IgD-negative memory B cell (primary cell): ENCODE measurements at regions not wholly inside any gene's neighbourhood (a gene's known extent, or its start where the extent isn't known, plus 50 kb on each side); places are given as distances from the start of the nearest gene placed in this dataset.
"Not testable (repeated sequence)": the region's sequence is repeated elsewhere in the genome, so short reads cannot be mapped to it uniquely, and the experiment has no call there.

Experiments used
- H3K27ac Mint-ChIP-seq, 3 donors: one replicate each; pipeline ENCODE4 v1.8.0; 2020 to 2022; ENCODE audit warnings: mild to moderate bottlenecking in 3 of 3, mixed read lengths in 3 of 3, moderate library complexity in 1 of 3
- H3K27me3 Mint-ChIP-seq: one replicate; pipeline ENCODE4 v1.8.0; 2021; ENCODE audit warnings: mixed read lengths
- H3K36me3 Mint-ChIP-seq: one replicate; pipeline ENCODE4 v1.8.0; 2020; ENCODE audit warnings: mild to moderate bottlenecking, mixed read lengths
- H3K4me1 Mint-ChIP-seq, 3 donors: one replicate each; pipeline ENCODE4 v1.8.0; 2020 to 2022; ENCODE audit warnings: mixed read lengths in 3 of 3, mild to moderate bottlenecking in 1 of 3
- H3K4me3 Mint-ChIP-seq, 4 donors: one replicate each; pipeline ENCODE4 v1.8.0; 2020 to 2022; ENCODE audit warnings: mild to moderate bottlenecking in 4 of 4, mixed read lengths in 4 of 4, moderate library complexity in 3 of 4
- H3K9me3 Mint-ChIP-seq, 3 donors: one replicate each; pipeline ENCODE4 v1.8.0; 2020 to 2021; ENCODE audit warnings: mixed read lengths in 3 of 3, mild to moderate bottlenecking in 1 of 3

DNA sequence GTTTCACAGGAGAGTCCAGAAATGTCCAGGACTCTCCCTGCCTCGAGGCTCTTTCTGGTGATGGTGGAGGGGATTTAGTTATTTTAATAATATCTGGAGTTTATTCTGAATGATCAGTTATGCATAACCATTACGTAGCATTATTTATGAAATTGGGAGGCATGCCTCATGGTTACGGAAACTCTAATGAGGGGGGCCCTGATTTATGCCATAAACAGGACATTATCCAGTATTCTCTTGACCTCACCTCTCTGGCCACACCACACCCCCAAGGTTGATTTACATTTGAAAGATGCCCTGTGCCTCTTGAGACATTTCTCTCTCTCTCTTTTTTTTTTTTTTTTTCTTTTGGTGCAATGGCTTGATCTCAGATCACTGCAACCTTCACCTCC is 268.8 kb downstream of the TFAP2C start:
- peaks cover 3% of the 10 kb centered on the region for H3K27me3 Mint-ChIP-seq
- peaks cover 2 to 8% (median 4%) of the 10 kb centered on the region in 3 donors for H3K9me3 Mint-ChIP-seq
- peaks cover 3% of the 10 kb centered on the region for H3K36me3 Mint-ChIP-seq
- H3K4me1 Mint-ChIP-seq, result peaks cover 0 to 2% (median 0%) of the 10 kb centered on the region in 3 donors
- H3K27ac Mint-ChIP-seq, result no peak overlapping the region
- no peak overlapping the region for H3K4me3 Mint-ChIP-seq

DNA sequence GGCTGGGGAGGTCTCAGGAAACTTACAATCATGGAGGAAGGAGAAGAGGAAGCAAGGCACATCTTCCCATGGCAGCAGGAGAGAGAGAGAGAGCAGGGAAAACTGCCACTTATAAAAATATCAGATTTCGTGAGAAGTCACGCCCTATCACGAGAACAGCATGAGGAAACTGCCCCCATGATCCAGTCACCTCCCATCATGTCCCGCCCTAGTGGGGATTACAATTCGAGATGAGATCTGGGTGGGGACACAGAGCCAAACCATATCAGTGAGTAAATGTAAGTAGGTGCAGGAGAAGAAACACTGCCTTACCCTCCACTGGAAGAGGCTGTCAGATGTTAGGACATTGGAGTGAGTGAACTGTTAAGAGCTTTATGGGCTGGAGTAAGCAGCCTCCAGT is 270.4 kb downstream of the TFAP2C start:
- peaks cover 2 to 8% (median 6%) of the 10 kb centered on the region in 3 donors for H3K9me3 Mint-ChIP-seq
- no peak overlapping the region for H3K27ac Mint-ChIP-seq
- no peak overlapping the region for H3K4me3 Mint-ChIP-seq
- peaks cover 3% of the 10 kb centered on the region for H3K27me3 Mint-ChIP-seq
- peaks cover 3% of the 10 kb centered on the region for H3K36me3 Mint-ChIP-seq
- H3K4me1 Mint-ChIP-seq, result peaks cover 0 to 1% (median 0%) of the 10 kb centered on the region in 3 donors

DNA sequence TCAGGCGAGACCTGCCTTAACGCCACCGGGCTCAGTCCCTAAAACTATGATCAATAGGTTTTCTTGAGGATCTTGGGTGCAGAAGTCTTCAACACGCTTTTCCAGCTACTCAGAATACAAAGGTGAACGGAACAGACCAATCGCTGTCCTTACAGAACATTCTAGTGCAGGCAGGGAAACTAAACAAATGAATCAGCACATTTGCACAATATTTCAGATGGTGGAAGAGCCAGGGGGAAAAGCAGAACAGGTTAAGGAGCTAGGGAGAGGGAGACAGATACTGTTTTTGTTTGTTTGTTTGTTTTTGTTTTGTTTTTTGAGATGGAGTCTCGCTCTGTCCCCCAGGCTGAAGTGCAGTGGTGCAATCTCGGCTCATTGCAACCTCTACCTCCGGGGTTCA is 271.1 kb downstream of the TFAP2C start:
- H3K4me3 Mint-ChIP-seq, result no peak overlapping the region
- H3K9me3 Mint-ChIP-seq, result peaks cover 2 to 8% (median 6%) of the 10 kb centered on the region in 3 donors
- no peak overlapping the region for H3K27ac Mint-ChIP-seq
- H3K27me3 Mint-ChIP-seq, result peaks cover 3% of the 10 kb centered on the region
- no peaks in the 10 kb centered on the region for H3K4me1 Mint-ChIP-seq
- H3K36me3 Mint-ChIP-seq, result peaks cover 3% of the 10 kb centered on the region

DNA sequence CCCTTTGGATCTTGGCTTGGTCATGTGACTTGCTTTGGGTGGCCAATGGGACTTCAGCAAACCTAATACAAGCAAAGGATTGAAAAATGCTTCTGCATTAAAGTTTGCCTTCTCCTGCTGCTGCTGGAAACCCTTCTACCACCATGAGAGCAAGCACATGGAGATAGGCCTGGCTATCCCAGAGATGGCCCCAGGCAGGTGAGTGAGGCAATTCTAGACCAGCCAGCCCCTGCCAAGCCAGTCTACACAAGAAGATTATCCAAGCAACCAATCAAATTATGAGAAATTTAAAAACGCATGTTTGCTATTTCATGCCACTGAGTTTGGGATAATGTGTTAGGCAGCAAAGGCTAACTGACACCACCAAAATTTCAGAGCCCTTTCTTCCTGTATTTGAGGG is 274.3 kb downstream of the TFAP2C start:
- Mint-ChIP-seq H3K27me3 (no peaks in the 10 kb centered on the region), H3K9me3 (peaks cover 2 to 6% (median 4%) of the 10 kb centered on the region in 3 donors), H3K36me3 (peaks cover 3% of the 10 kb centered on the region), H3K4me1 (no peaks in the 10 kb centered on the region), H3K4me3 (no peak overlapping the region), H3K27ac (no peak overlapping the region)

DNA sequence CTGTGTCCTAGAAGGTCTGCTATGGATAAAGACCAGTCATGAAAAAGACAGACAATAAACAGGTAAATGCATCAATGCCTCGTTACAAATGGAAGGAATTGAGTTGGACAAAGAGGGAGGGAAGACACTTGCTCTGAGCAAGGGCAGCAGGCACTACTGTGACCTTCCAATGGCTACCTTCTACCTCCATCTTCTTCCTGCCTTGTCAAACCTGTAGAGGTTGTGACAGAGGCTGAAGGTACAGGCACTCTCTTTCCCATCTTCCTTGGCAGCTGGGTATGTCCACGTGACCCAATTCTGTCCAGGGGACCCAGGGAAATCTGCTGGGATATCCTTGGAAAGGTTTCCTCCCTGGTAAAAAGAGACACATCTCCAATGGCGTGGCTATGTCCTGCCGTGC is 274.8 kb downstream of the TFAP2C start:
- Mint-ChIP-seq H3K4me1 (no peaks in the 10 kb centered on the region), H3K4me3 (no peak overlapping the region), H3K27ac (no peak overlapping the region), H3K9me3 (peaks cover 2 to 6% (median 4%) of the 10 kb centered on the region in 3 donors), H3K36me3 (peaks cover 3% of the 10 kb centered on the region), H3K27me3 (no peaks in the 10 kb centered on the region)

DNA sequence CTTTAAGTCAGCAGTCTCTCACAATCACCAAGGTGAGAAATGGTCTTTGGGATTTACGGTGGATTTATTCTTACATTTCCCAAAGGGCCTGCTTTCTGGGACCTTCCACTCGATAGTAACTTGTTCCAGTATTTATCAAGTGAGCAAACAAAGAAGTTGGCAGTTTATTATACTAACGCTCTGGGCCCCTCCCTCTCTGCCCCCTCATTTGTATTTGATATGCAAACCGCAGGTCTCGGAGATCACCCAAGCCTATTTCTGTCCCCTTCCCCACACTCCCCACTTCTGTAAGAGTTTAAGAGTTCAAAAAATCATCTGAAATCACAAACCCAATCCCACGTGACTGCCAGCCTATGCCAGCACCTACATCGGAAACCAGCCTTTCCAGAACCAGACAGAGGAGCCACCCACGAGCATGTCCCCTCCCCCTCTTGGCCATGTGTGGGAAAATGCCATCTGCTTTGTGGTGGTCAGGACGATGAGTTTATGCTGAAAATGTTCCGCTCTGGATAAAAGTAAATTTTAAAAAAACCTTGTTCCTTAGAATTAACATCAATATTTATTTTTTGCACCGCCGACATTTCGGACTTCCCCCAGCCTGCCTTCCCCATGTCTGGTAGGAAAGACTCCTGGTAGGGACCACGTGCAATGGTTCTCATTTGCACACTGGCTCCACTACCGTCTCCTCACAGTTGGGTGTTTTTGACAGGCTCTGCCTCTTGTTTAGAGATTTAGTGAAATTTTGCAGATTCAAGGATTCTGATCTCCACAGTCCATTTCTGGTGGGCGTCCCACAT is 281.0 kb downstream of the TFAP2C start:
- H3K9me3 Mint-ChIP-seq, result peaks cover 0 to 6% (median 0%) of the 10 kb centered on the region in 3 donors
- H3K4me3 Mint-ChIP-seq, result no peak overlapping the region
- no peak overlapping the region for H3K27ac Mint-ChIP-seq
- no peaks in the 10 kb centered on the region for H3K36me3 Mint-ChIP-seq
- no peaks in the 10 kb centered on the region for H3K27me3 Mint-ChIP-seq
- H3K4me1 Mint-ChIP-seq, result no peaks in the 10 kb centered on the region

DNA sequence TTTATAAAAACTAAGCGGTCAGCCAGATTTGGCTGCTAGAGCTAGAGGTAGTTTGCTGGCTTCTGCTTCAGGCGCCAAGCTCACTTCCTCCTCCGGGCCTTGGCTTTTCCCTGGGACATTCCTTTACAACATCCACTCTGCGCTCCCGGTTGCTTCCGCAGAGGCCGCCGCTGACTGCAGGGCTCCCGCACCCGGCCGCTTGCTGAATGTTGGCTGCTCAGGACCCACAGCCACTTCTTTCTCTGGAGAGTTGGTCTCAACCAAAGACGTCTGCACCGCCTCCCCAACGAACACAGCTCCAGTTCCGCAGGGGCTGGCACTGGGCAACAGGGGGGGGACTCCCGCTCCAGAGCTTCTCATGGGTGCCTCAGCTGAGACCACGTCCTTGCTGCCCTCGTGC is 282.8 kb downstream of the TFAP2C start:
- H3K36me3 Mint-ChIP-seq, result no peaks in the 10 kb centered on the region
- no peak overlapping the region for H3K27ac Mint-ChIP-seq
- no peak overlapping the region for H3K4me3 Mint-ChIP-seq
- no peaks in the 10 kb centered on the region for H3K4me1 Mint-ChIP-seq
- no peaks in the 10 kb centered on the region for H3K27me3 Mint-ChIP-seq
- peaks cover 0 to 6% (median 0%) of the 10 kb centered on the region in 3 donors for H3K9me3 Mint-ChIP-seq

DNA sequence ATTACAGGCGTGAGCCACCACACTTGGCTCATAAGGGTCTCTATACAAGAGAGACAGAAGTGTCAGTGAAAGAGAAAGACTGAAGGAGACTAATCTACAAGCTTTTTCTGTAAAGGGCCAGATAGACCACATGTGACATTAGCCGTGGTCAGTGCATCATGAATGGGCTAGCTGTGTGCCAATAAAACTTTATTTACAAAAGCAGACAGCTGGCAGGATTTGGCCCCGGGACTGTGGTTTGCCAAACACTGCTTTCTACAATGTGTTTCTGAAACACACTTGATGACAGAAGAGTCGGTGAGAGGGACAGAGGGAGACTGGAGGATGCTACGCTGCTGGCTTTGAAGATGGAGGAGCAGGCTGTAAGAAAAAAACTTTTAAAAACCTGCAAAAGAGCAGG is 285.4 kb downstream of the TFAP2C start:
- Mint-ChIP-seq H3K4me3 (no peak overlapping the region), H3K36me3 (no peaks in the 10 kb centered on the region), H3K27me3 (no peaks in the 10 kb centered on the region), H3K27ac (no peak overlapping the region), H3K9me3 (peaks cover 0 to 6% (median 0%) of the 10 kb centered on the region in 3 donors), H3K4me1 (peaks cover 0 to 2% (median 0%) of the 10 kb centered on the region in 3 donors)

DNA sequence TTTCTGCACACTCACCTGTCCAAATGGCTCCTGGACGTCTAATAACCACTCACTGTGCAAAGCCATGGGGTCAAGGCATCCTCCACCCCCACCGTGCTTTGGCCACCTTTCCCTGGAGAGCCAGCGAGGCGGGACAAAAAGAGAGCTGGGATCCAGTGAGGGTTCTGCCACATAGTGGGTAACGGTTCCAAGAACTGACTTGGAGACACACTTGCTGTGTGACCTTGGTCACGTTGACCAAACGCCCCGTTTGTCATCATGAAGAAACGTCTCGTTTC is 287.2 kb downstream of the TFAP2C start:
- H3K36me3 Mint-ChIP-seq, result no peaks in the 10 kb centered on the region
- peaks cover 0 to 2% (median 0%) of the 10 kb centered on the region in 3 donors for H3K9me3 Mint-ChIP-seq
- H3K27ac Mint-ChIP-seq, result no peak overlapping the region
- peaks cover 0 to 2% (median 0%) of the 10 kb centered on the region in 3 donors for H3K4me1 Mint-ChIP-seq
- H3K4me3 Mint-ChIP-seq, result no peak overlapping the region
- H3K27me3 Mint-ChIP-seq, result no peaks in the 10 kb centered on the region

DNA sequence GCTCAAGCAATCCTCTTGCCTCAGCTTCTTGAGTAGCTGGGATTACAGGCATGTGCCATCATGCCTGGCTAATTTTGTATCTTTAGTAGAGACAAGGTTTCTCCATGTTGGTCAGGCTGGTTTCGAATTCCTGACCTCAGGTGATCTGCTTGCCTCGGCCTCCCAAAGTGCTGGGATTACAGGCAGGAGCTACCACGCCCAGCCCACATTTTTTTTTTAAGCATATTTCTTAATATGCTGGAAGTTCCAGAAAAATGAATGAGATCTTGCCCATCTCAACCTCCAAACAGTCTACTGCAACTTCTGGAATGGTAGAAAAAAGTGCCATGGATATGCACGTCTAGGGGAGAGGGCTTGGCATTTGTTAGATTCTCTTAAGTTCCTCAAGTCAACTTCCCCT is 290.9 kb downstream of the TFAP2C start:
- H3K4me3 Mint-ChIP-seq, H3K27ac Mint-ChIP-seq, H3K36me3 Mint-ChIP-seq, H3K9me3 Mint-ChIP-seq, H3K4me1 Mint-ChIP-seq: not testable (repeated sequence)
- peaks cover 13% of the 10 kb centered on the region for H3K27me3 Mint-ChIP-seq

DNA sequence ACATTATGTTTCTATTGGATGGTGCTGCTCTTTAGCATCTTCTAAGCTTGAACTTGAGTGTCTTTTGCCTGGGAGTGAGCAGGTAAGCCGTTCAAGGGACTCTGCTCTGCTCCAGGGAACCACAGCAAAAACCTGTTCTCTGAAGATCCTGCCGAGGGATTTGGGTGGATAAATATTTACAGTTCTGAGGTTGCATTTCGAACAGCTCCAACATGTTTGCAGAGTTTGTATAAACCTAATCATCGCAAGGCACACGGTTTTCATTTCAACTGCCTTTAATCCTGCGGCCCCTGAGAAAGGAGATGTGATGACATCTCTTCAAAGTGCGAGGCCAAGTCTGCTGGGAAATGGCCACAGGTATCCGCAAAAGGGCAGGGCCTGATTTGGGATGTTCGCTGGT is 293.4 kb downstream of the TFAP2C start:
- Mint-ChIP-seq H3K4me3 (no peak overlapping the region), H3K27me3 (peaks cover 30% of the 10 kb centered on the region), H3K36me3 (no peaks in the 10 kb centered on the region), H3K27ac (no peak overlapping the region), H3K9me3 (peaks cover 0 to 4% (median 0%) of the 10 kb centered on the region in 3 donors), H3K4me1 (peaks cover 0 to 2% (median under 1%) of the 10 kb centered on the region in 3 donors)

DNA sequence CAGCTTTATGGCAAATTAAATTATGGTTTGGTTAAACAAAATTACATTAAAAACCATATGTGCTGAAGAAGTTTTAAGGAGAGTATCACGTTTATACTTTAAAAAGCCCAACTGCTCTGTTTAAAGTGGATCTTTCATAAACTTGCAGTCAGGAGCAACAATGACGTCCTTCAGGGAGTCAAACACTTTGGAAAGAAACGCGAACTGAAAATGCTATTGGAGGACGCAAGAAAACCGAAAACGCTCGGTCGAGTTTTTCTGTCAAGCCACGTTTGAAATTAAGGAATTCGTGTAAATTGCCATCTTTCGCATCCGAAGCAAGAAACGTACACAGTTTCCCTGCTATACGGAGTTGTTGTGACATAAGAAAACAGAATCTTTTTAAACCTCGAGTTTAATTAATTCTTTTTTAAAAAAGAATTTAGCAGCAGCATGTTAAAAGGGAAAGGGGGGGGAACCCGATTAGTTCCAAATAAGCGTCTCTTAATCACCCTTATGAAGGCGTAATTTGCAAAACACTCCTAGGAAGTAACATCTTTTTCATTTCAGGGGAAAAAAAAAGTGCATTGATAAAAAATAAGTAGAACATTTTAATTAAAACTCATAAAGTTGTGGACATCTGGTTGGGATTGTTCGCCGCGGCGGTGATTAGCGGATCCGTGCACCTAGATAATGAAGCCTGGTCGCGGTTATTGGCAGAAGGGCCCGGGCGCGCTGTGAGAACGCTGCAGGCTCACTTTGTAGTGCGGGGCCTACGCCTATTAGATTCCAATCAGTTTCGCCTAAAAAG is 295.4 kb downstream of the TFAP2C start:
- Mint-ChIP-seq H3K9me3 (peaks cover 0 to 4% (median 0%) of the 10 kb centered on the region in 3 donors), H3K27me3 (peaks cover 44% of the 10 kb centered on the region), H3K36me3 (no peaks in the 10 kb centered on the region), H3K4me3 (no peak overlapping the region), H3K27ac (no peak overlapping the region), H3K4me1 (peaks cover 0 to 2% (median 0%) of the 10 kb centered on the region in 3 donors)

DNA sequence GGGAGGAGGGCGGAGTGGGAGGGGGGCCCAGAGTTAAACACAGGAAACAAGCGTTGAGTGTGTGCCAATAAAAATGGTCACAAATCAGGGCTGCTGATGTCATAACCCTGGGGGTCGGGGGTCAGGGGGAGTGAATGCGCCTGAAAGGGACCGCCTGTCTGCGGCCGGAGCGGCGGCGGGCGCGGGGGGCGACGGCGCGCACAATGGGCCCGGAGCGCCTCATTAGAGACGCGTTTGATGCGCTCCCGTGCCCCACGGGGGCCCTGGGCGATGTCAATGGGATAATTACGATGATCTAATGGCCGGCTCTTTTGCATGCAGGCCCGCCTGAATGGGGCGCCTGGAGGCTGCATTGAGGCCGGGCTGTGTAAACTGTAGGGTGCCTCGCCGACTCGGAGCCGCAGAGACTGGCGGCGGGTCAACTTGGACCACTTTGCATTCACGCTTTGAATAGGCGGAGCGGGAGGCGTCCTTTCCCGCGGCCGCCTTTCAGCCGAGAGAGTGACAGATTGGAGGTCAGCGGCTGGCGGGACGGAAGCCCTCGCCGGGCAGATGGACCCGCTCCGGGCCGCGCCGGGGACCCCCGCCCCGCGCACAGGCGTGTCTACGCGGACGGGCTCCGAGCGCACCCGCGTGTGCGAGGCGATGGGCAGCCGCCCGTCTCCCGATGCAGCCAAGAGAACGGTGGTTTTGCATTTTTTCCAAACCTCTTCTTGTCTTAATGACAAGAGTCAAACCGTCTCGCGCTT is 296.1 kb downstream of the TFAP2C start:
- H3K4me3 Mint-ChIP-seq, result peak overlapping the region in 1 of 4 donors; percentile 63
- peaks cover 0 to 2% (median 0%) of the 10 kb centered on the region in 3 donors for H3K4me1 Mint-ChIP-seq
- H3K27me3 Mint-ChIP-seq, result peaks cover 48% of the 10 kb centered on the region
- H3K36me3 Mint-ChIP-seq, result no peaks in the 10 kb centered on the region
- H3K9me3 Mint-ChIP-seq, result peaks cover 0 to 4% (median 3%) of the 10 kb centered on the region in 3 donors
- no peak overlapping the region for H3K27ac Mint-ChIP-seq

DNA sequence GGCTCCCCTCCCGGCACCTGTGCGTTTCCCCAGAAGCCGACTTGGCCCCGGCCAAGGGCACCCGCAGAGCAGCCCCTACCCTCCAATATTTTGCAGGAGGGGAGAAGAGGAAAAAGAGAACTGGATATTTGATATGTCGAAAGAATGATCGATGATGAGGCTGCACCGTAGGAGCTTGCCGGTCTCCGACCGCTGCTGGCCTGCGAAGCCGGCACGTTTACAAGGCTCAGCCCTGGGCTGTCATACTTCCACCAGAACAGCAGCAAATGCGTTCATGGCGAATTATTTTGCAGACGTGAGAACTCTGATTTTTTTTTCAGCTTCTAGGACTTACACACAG is 296.7 kb downstream of the TFAP2C start:
- Mint-ChIP-seq H3K4me1 (peaks cover 0 to 2% (median 0%) of the 10 kb centered on the region in 3 donors), H3K9me3 (peaks cover 0 to 4% (median 3%) of the 10 kb centered on the region in 3 donors), H3K4me3 (peak overlapping the region in 1 of 4 donors; percentile 63), H3K36me3 (no peaks in the 10 kb centered on the region), H3K27me3 (peaks cover 50% of the 10 kb centered on the region), H3K27ac (no peak overlapping the region)

DNA sequence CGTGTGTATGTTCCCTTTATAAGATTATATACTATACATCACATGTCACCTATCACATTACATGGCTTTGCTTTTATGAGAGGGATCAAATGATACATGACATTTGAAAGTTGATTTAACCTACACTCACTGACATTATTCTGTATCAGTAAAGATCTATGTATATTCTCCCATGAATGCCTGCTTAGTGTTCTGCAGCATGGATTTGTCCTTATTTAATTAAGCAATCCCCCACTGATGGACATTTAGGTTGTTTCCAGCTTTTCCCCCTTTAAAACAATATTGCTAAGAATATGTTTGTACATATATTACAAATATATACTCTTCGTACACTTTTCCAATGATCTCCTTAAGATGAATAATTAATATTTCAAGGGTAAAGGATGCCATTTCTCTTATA is 297.4 kb downstream of the TFAP2C start:
- H3K27me3 Mint-ChIP-seq, result peaks cover 52% of the 10 kb centered on the region
- peaks cover 0 to 2% (median 0%) of the 10 kb centered on the region in 3 donors for H3K4me1 Mint-ChIP-seq
- no peaks in the 10 kb centered on the region for H3K36me3 Mint-ChIP-seq

More for the DNA sequence above, 297.4 kb downstream of the TFAP2C start:
- peaks cover 0 to 4% (median 3%) of the 10 kb centered on the region in 3 donors for H3K9me3 Mint-ChIP-seq
- H3K27ac Mint-ChIP-seq, result no peak overlapping the region
- no peak overlapping the region for H3K4me3 Mint-ChIP-seq
